Renal cortical epithelial cell (primary cell): ENCODE measurements at regions not wholly inside any gene's neighbourhood (a gene's known extent, or its start where the extent isn't known, plus 50 kb on each side); places are given as distances from the start of the nearest gene placed in this dataset.

Experiments
- DNase-seq: peaks from one replicate; pipeline ENCODE4 v3.0.0-alpha.2; 2011; ENCODE audit warnings: low read depth

GRCh38 chr6:26214803-26215584 lies 127.8 kb downstream of the HFE start:
- DNase-seq = no peak

GRCh38 chr6:26215585-26216358 lies 128.5 kb downstream of the HFE start:
- DNase-seq = no peak

DNA sequence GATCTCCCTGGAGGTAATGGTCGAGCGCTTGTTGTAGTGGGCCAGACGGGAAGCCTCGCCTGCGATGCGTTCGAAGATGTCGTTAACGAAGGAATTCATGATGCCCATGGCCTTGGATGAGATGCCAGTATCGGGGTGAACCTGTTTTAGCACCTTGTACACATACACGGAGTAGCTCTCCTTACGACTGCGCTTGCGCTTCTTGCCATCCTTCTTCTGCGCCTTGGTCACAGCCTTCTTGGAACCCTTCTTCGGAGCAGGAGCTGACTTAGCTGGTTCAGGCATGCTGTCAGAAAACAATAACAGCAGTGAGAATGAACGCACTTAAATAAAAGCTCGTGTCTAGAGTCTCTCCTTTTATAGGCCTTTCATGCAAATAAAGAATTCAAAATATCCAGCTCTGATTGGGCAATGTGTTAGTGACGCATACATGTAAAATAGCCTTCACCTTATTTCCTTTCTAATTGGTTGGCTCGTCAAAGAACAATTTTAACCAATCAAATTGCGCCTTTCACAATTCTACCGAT lies 129.2 kb downstream of the HFE start:
- peak; percentile 100 for DNase-seq

DNA sequence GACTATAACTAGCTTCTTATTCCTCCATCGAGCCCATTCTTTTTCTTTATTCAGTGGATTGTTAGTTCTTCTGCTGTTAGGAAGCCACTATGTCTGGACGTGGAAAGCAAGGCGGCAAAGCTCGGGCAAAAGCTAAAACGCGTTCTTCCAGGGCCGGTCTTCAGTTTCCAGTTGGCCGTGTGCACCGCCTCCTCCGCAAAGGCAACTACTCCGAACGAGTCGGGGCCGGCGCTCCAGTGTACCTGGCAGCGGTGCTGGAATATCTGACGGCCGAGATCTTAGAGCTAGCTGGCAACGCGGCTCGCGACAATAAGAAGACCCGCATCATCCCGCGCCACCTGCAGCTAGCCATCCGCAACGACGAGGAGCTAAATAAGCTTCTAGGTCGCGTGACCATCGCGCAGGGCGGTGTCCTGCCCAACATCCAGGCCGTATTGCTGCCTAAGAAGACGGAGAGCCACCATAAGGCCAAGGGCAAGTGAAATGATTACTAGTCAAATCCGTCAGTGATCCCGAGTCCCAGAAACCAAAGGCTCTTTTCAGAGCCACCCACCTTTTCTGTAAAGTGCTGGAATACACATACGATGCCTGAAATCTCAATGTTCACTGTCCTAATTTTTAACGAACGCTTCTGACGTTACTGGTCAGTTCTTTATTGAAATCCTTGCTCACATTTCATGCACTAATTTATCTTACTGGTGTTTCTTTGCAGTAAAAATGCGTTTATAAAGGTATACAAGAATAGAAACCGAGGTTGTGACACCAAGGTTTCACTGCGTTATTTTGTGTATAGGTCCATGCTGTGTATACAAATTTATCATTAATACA lies 129.9 kb downstream of the HFE start:
- no peak for DNase-seq

GRCh38 chr6:26217714-26218075 lies 130.5 kb downstream of the HFE start:
- no peak for DNase-seq

DNA sequence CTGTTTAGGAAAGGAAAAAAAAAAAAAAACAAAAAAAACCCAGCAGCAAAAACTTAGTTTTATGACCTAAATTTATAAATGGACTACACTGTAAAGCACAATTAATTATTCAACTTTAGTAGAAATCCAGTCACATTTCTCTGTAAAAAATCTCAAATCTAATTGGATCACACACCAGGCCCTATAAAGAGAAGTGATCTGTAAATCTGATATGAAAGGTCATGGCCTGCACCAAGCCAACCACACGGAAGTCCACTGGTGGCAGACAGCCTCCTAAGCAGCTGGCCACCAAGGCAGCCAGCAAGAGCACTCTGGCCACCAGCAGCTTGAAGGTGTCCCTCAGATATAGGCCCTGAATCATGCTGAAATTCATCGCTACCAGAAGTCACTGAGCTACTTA lies 131.6 kb downstream of the HFE start:
- DNase-seq = no peak

DNA sequence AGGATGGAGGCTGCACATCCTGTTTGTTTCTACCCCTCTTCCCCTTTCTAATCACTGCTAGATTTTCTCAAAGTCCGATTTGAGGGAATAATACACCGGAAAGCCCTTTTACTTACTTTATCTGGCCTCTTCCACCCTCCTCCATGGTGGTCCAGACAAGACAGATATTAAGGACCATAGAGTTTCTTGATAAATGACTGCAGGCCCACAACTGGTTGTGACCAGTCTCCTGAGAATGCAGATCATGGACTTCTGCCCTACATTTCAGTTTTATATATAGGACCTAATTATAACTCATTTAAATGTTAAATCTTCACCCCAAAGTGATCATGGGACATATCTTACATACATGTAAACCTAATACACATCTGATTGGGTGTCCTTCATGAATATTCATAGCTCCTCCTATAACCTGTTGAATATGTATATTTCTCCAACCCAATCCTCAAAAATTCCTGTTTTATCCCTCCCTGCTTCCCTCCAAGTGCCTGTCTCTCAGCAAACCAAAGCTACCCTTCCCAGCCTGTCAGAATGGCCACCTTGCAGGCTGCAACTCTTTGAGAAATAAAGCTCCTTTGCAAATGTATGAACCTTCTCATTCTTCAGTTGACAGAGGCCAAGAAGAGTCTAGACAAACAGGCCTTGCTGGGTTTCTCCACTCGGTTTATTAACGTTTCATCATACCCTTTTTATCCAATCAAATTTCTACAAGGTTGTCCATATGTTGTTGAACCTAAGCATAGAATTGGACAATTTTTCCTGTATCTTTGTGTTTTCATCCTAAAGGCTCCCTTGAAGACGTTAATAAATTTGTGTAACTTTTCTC lies 133.1 kb downstream of the HFE start:
- DNase-seq = no peak

DNA sequence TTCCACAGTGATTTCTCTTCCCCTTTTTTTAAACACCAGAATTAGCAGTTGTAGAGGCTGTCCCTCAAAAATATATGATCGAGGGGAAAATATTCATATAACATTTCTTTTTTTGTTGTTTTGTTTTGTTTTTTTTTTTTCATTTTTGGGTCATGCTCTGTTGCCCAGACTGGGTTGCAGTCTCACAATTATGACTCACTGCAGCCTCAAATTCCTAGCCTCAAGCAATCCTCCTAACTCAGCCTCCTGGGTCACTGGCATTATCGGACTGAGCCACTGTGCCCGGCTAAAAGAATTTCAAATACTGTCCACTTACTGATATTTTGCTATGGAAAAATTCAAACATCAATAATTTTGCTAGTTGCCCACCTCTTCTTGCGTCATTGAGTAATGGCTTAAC lies 134.0 kb downstream of the HFE start:
- no peak for DNase-seq

- DNase-seq = no peak
Observed at GRCh38 chr6:26222571-26222970, 135.3 kb downstream of the HFE start.

- no peak for DNase-seq
Observed at GRCh38 chr6:26223228-26223627, 136.0 kb downstream of the HFE start.

DNA sequence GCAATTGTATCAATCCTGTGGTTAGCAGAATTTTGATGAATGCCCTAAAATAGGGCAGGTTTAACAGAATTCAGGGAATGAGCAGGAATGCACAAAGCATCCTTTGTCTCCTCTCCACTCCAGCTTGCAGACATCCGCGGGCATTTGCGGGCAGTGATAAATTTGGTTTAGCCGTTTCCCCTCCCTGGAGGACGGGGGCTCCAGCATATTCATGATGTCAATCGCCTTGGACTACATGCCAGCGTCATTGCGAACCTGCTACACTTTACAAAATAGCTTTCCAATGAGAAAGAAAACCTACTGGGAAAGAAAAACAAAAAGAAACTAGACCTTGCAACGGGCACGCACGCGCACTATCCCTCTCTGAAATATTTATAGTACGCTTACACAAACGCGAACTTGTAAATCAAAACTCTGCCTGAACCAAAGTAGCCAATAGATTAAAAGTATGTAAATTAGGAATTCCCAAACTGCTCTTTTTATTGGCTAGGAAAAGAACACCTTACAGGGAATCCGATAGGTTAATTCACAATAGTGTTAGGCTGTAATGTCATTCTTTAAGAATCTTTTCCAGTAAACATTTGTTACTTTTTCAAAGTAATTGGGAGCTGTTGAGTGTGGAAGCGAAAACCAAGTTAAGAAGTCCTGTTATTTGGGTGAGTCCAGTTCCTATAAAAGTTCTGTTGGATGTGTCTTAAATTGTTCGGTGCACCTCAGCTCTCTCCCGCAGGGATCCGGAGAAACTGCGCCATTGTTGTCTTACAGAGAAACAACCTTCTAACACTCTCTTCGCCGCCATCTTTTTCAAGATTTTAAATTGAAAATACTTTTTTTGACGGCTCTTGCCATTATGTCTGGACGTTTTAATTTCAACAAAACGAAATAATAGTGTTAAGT lies 136.7 kb downstream of the HFE start:
- DNase-seq = peak; percentile 100

GRCh38 chr6:26224547-26224912 lies 137.3 kb downstream of the HFE start:
- no peak for DNase-seq

GRCh38 chr6:26224940-26225847 lies 138.0 kb downstream of the HFE start:
- DNase-seq = peak; percentile 98

DNA sequence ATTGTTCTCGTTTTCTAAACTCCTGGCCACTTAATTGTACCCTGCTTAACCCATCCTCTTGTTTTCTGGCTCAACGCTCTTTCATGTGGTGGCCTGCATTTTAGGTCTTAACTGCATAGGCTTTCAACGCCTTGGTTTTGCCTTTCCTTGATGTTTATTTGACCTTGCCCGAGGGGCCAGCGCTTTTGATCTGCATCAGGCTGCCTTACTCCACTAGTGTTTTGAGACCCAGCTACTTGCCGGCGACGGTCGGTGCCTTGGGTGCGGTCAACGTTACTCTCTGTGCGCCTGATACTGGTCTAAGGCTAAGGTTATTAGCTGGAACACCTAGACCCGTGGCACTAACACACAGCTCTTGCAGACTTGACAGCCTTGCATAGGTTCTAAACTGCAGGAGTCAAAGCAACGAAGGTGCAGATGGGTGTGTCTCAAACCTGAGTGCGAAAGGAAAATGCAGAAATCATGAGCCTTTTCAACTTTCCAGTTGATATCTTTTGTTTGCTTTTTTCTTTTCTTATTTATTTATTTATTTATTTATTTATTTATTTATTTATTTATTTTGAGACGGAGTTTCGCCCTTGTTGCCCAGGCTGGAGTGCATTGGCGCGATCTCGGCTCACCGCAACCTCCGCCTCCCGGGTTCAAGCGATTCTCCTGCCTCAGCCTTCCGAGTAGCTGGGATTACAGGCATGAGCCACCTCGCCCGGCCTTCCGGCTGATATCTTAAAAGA lies 138.8 kb downstream of the HFE start:
- DNase-seq = no peak

DNA sequence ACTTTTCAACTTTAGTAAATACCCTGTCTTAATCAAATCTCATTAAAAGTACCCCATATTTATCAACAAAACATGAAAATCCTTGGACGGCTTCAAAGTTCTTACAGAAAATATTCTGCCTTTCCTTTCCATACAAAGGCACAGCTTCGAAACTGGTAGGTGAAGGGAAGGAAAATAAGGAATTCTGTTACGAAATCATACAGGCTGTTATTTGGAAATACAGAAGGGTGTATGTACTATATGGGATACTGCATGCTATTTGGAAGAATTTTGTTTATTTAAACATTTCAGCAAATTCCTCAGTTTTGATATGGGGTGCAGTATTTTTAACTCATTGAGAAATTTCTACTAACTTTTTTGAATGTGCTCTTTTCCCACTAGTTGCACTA lies 138.4 kb upstream of the BTN3A2 start:
- no peak for DNase-seq

- no peak for DNase-seq
Observed at GRCh38 chr6:26230351-26230750, 134.6 kb upstream of the BTN3A2 start.

DNA sequence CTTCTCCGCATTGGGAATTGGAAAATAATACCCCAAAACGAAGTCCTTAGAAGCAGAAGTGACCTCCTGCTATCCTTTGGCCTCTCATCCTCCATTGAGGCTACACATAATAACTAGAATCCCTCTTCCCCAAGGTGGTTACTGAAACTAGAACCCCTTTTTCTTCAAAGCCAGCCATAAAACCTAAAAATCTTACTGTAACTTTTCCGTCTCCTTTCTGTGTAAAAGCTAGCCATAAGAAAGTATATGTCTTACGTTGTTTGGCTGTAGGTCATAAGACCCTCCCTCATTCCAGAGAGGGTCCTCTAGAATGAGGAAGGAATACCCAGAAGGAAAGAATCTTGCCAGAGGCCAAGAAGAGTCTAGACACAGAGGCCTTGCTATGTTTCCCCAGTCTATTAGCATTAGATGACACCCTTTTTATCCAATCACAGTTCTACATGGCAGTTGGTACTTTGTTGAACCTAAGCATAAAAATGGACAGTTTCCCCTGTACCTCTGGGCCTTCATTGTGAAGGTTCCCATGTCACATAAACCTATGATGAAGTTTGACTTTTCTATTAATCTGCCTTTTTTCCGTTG lies 133.9 kb upstream of the BTN3A2 start:
- DNase-seq = no peak

DNA sequence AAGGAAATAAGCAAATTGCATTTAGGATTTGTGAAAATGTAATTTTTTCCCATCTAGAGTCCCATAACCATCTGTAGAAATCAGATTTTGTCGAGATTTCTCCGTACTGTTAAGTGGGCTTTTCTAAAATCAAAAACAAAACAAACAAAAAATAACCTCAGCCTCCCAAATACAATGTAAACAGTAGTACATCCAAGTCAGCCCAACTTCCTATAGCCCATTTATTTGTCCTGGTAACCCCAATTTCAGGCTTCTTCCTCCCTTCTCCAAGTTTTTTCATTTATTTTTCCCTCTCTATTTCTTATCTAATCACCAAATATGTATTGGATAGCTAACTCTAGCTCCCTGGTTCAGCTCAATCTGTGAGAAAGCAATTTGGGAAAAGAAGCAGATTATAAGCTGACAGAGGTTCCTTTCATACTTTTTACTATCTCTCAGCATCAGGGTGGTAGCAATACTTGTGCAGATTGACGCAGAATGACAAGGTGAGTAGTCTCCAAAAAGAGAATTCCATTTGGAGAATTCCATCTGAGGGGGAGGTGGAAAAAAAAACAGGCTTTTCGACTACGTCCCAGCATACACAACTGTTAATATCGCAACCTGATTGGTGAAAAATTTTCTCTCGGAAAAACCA lies 132.6 kb upstream of the BTN3A2 start:
- DNase-seq = no peak
